Body of pancreas (tissue), 4 donors: ENCODE measurements at regions not wholly inside any gene's neighbourhood (a gene's known extent, or its start where the extent isn't known, plus 50 kb on each side); places are given as distances from the start of the nearest gene placed in this dataset.

Experiments used
- CTCF ChIP-seq, 7 experiments: fragments of 450-650 bp in 4 of 7; fragments of 200-600 bp in 3 of 7; sonication (generic) in 3 of 7; IDR thresholded peaks; one replicate each; pipeline ENCODE4 v1.5.1; 2016 to 2019; ENCODE audit warnings: antibody characterized with exemption in 7 of 7
- POLR2A ChIP-seq, 3 donors: fragments of 450-650 bp; IDR thresholded peaks; one replicate each; pipeline ENCODE4 v1.6.1; 2016; ENCODE audit warnings: antibody characterized with exemption in 3 of 3, mild to moderate bottlenecking in 2 of 3

GRCh38 chr5:104859437-104859836, 1296.8 kb upstream of the NUDT12 start:
- TF ChIP-seq CTCF (IDR thresholded peaks at IDR 0.05) (no peak), POLR2A (IDR thresholded peaks at IDR 0.05) (no peak)
